Vagina (tissue), 2 donors: ENCODE measurements at regions not wholly inside any gene's neighbourhood (a gene's known extent, or its start where the extent isn't known, plus 50 kb on each side); places are given as distances from the start of the nearest gene placed in this dataset.

Experiments
- CTCF ChIP-seq, 3 experiments: fragments of 450-650 bp in 2 of 3; fragments of 200-600 bp in 1 of 3; sonication (generic) in 1 of 3; IDR thresholded peaks; one replicate each; pipeline ENCODE4 v1.5.1; 2017 to 2019; ENCODE audit warnings: antibody characterized with exemption in 3 of 3, mild to moderate bottlenecking in 2 of 3, moderate library complexity in 2 of 3
- POLR2A ChIP-seq, 2 donors: fragments of 450-650 bp; IDR thresholded peaks; one replicate each; pipeline ENCODE4 v1.6.1; 2017; ENCODE audit warnings: antibody characterized with exemption in 2 of 2, mild to moderate bottlenecking in 2 of 2, moderate library complexity in 2 of 2

- no peak for TF ChIP-seq CTCF (IDR thresholded peaks at IDR 0.05)
- TF ChIP-seq POLR2A (IDR thresholded peaks at IDR 0.05), result no peak
Measured at GRCh38 chr1:30314591-30314990, 408.8 kb downstream of the MATN1 start.
